Stomach smooth muscle (tissue), 2 donors: ENCODE measurements at regions not wholly inside any gene's neighbourhood (a gene's known extent, or its start where the extent isn't known, plus 50 kb on each side); places are given as distances from the start of the nearest gene placed in this dataset.

Experiments
- H3K27ac ChIP-seq: one replicate; pipeline ENCODE4 v1.7.0; 2013; ENCODE audit warnings: mild to moderate bottlenecking, low read length, inconsistent platforms
- H3K27me3 ChIP-seq, 2 donors: one replicate each; pipeline ENCODE4 v1.7.0; 2013; ENCODE audit warnings: low read length in 2 of 2; ENCODE audit not compliant: insufficient read depth in 2 of 2, control insufficient read depth in 1 of 2
- H3K36me3 ChIP-seq, 2 donors: one replicate each; pipeline ENCODE4 v1.7.0; 2013; ENCODE audit warnings: low read length in 2 of 2; ENCODE audit not compliant: control insufficient read depth in 2 of 2, insufficient read depth in 2 of 2
- H3K4me1 ChIP-seq: one replicate; pipeline ENCODE4 v1.7.0; 2013; ENCODE audit warnings: low read length; ENCODE audit not compliant: control insufficient read depth, insufficient read depth
- H3K4me3 ChIP-seq, 2 donors: one replicate each; pipeline ENCODE4 v1.7.0; 2013; ENCODE audit warnings: low read length in 2 of 2
- H3K9ac ChIP-seq, 2 donors: one replicate each; pipeline ENCODE4 v1.7.0; 2013; ENCODE audit warnings: low read length in 2 of 2, mild to moderate bottlenecking in 1 of 2
- H3K9me3 ChIP-seq, 2 donors: one replicate each; pipeline ENCODE4 v1.7.0; 2013; ENCODE audit warnings: low read length in 2 of 2; ENCODE audit not compliant: control insufficient read depth in 2 of 2
- donor health status: healthy.
- donor health status: Pancreatic carcinoma.

DNA sequence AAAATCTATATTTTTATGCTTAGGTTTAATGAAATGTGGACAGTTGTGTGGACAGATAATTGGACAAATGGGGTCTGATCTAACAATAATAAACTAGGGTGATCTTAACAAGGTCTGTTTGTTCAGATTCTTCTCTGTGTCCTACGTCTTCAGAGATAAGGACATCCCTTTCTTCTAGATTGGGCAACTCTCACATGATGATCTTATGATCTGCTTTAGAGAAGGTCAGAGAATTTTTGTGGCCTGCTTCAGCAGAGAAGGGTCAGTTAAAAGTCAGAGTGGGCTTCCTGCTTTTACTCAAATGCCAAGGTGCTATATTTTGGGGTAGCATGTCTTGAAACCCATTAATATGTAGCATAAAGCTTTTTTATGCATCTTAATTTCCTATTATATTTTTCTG lies 63.8 kb upstream of the RGMB start:
- Histone ChIP-seq H3K9me3 (no peaks in the 10 kb centered on the region), H3K27ac (no peak overlapping the region), H3K9ac (no peak overlapping the region), H3K27me3 (no peaks in the 10 kb centered on the region), H3K36me3 (no peaks in the 10 kb centered on the region), H3K4me3 (no peak overlapping the region), H3K4me1 (no peaks in the 10 kb centered on the region)

DNA sequence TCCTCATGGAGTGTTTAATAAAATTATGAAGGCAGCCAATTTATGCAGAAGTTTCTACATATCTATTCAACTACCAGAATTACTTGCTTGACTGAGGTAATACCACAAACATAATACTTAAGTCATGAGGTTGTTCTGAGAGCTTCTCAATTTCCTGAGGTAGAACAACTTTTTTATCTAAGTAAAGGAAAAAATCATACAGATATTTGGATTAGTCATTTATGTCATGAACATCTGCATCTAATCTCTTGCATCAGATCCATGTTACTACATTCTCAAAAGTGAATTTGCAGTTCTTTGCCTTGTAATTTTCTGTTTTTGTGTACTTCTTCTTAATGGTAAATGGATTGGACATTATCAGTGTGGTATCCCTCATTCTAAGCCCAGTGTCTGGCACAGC lies 60.4 kb upstream of the RGMB start:
- Histone ChIP-seq H3K9me3 (no peaks in the 10 kb centered on the region), H3K9ac (no peak overlapping the region), H3K4me1 (no peaks in the 10 kb centered on the region), H3K27ac (no peak overlapping the region), H3K4me3 (no peak overlapping the region), H3K27me3 (no peaks in the 10 kb centered on the region), H3K36me3 (no peaks in the 10 kb centered on the region)

DNA sequence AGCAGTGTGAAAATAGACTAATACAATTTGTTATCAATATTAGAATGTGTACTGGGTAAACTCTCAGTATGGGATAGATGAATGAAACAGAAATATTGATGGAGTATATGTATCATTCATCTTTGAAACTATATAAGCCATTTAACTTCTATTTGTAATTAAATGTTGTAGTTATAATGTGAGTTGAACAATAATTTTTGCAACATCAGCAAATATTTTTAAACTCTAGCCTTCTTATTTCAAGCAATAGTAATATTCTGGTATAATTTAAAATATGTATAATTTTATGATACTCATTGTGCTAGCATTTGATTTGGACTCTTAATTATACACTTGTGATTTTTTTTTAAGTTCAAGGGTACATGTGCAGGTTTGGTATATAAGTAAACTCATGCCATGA lies 59.6 kb upstream of the RGMB start:
- no peaks in the 10 kb centered on the region for H3K4me1 ChIP-seq
- H3K36me3 ChIP-seq, result no peaks in the 10 kb centered on the region
- no peaks in the 10 kb centered on the region for H3K27me3 ChIP-seq
- no peak overlapping the region for H3K4me3 ChIP-seq
- H3K27ac ChIP-seq, result no peak overlapping the region
- no peaks in the 10 kb centered on the region for H3K9me3 ChIP-seq
- H3K9ac ChIP-seq, result no peak overlapping the region

DNA sequence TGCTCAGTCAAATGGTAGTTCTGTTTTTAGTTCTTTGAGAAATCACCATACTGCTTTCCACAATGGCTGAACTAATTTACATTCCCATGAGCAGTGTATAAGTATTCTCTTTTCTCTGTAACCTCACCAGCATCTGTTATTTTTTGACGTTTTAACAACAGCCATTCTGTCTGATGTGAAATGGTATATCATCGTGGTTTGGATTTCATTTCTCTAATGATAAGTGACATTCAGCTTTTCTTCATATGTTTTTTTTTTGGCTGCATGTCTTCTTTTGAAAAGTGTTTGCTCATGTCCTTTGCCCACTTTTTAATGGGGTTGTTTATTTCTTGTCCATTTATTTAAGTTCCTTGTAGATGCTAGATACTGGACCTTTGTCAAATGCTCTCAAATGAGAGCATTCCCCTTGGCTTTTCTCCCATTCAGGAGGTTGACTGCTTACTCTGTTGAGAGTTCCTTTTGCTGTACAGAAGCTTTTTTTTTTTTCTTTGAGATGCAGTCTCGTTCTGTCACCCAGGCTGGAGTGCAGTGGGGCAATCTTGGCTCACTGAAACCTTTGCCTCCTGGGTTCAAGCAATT lies 58.7 kb upstream of the RGMB start:
- no peaks in the 10 kb centered on the region for H3K36me3 ChIP-seq
- H3K4me1 ChIP-seq, result no peaks in the 10 kb centered on the region
- H3K27ac ChIP-seq, result no peak overlapping the region
- no peaks in the 10 kb centered on the region for H3K27me3 ChIP-seq
- no peak overlapping the region for H3K4me3 ChIP-seq
- H3K9me3 ChIP-seq, result no peaks in the 10 kb centered on the region
- H3K9ac ChIP-seq, result no peak overlapping the region

- Histone ChIP-seq H3K9me3 (no peaks in the 10 kb centered on the region), H3K27me3 (no peaks in the 10 kb centered on the region), H3K36me3 (no peaks in the 10 kb centered on the region), H3K4me3 (no peak overlapping the region), H3K9ac (no peak overlapping the region), H3K27ac (no peak overlapping the region), H3K4me1 (no peaks in the 10 kb centered on the region)
These were observed 52.1 kb upstream of the RGMB start for GRCh38 chr5:98721231-98721928.

DNA sequence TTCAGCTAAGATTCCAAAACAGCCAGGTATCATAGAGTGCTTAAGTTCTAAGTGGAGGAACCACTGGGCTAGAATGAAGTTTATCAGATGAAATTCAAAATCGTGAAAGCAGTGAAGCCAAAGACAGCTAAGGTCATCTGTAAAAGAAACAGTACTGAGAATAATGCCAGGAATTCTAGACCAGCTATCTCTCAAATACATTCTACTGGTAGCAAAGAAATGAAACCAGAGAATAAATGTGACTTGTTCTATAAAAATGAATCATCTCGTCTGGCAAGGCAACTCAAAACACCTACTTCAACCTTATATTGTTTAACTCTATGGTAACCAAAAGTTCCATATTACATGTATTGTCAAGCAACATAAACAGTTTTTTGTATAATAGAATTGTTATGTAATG lies 51.3 kb upstream of the RGMB start:
- no peaks in the 10 kb centered on the region for H3K9me3 ChIP-seq
- H3K4me1 ChIP-seq, result no peaks in the 10 kb centered on the region
- H3K4me3 ChIP-seq, result no peak overlapping the region
- H3K27me3 ChIP-seq, result no peaks in the 10 kb centered on the region
- H3K36me3 ChIP-seq, result no peaks in the 10 kb centered on the region
- H3K9ac ChIP-seq, result no peak overlapping the region
- no peak overlapping the region for H3K27ac ChIP-seq

- H3K9ac ChIP-seq, result no peak overlapping the region
- no peak overlapping the region for H3K27ac ChIP-seq
- H3K27me3 ChIP-seq, result no peaks in the 10 kb centered on the region
- H3K36me3 ChIP-seq, result no peaks in the 10 kb centered on the region
- no peaks in the 10 kb centered on the region for H3K4me1 ChIP-seq
- H3K4me3 ChIP-seq, result no peak overlapping the region
- no peaks in the 10 kb centered on the region for H3K9me3 ChIP-seq
These were observed 50.4 kb upstream of the RGMB start for GRCh38 chr5:98723061-98723460.
